ENCODE measurements at regions not wholly inside any gene's neighbourhood (a gene's known extent, or its start where the extent isn't known, plus 50 kb on each side); places are given as distances from the start of the nearest gene placed in this dataset.

DNA sequence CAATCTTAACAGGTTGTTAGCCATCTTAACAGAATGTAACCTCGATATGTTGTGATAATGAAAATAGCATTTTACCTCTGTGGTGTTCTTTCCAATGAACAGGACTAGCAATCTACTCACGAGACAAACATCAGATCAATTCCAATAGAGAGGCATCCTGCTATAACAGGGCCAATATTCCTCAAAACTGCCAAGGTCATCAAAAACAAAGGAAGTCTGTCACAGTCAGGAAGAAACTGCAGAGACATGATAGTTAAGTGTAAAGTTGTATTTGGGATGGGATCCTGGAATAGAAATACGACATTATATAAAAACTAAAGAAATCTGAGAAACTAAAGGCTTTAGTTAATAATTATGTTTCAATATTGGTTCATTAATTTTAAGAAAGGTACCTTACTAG is 588.9 kb upstream of the NETO1 start:
- TF ChIP-seq, protein P1, sequence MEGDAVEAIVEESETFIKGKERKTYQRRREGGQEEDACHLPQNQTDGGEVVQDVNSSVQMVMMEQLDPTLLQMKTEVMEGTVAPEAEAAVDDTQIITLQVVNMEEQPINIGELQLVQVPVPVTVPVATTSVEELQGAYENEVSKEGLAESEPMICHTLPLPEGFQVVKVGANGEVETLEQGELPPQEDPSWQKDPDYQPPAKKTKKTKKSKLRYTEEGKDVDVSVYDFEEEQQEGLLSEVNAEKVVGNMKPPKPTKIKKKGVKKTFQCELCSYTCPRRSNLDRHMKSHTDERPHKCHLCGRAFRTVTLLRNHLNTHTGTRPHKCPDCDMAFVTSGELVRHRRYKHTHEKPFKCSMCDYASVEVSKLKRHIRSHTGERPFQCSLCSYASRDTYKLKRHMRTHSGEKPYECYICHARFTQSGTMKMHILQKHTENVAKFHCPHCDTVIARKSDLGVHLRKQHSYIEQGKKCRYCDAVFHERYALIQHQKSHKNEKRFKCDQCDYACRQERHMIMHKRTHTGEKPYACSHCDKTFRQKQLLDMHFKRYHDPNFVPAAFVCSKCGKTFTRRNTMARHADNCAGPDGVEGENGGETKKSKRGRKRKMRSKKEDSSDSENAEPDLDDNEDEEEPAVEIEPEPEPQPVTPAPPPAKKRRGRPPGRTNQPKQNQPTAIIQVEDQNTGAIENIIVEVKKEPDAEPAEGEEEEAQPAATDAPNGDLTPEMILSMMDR (IDR thresholded peaks at IDR 0.05 in 2 of 3, conservative IDR thresholded peaks at IDR 0.05 in 1 of 3; ENCODE audit: borderline replicate concordance in 1 of 3, insufficient read depth in 1 of 3, low read depth in 2 of 3, low read length in 2 of 3) = no peak
- TF ChIP-seq POLR2A (IDR thresholded peaks at IDR 0.05; ENCODE audit: borderline replicate concordance, extremely low read depth, insufficient read depth, insufficient read length) = no peak
- TF ChIP-seq SP1 (IDR thresholded peaks at IDR 0.05; ENCODE audit: low read depth) = no peak
- no peak for TF ChIP-seq CEBPB (IDR thresholded peaks at IDR 0.05; ENCODE audit: low read depth)
- TF ChIP-seq, protein P2, sequence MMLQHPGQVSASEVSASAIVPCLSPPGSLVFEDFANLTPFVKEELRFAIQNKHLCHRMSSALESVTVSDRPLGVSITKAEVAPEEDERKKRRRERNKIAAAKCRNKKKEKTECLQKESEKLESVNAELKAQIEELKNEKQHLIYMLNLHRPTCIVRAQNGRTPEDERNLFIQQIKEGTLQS (IDR thresholded peaks at IDR 0.05) = no peak
- no peak for TF ChIP-seq YY1 (IDR thresholded peaks at IDR 0.05; ENCODE audit: extremely low read depth, insufficient replicate concordance, low read depth, low read length)
- no peak for TF ChIP-seq TCF7L2 (IDR thresholded peaks at IDR 0.05; ENCODE audit: borderline replicate concordance, extremely low read depth, insufficient read depth, insufficient read length)
- no peak for TF ChIP-seq EGR1 (IDR thresholded peaks at IDR 0.05; ENCODE audit: low read depth)
- no peak for TF ChIP-seq RAD21 (IDR thresholded peaks at IDR 0.05; ENCODE audit: low read depth)
